ENCODE measurements at regions not wholly inside any gene's neighbourhood (a gene's known extent, or its start where the extent isn't known, plus 50 kb on each side); places are given as distances from the start of the nearest gene placed in this dataset.

- no peak for DNase-seq
Observed at GRCh38 chr1:192524223-192524622, 51.4 kb upstream of the RGS1 start.
